ENCODE measurements at regions not wholly inside any gene's neighbourhood (a gene's known extent, or its start where the extent isn't known, plus 50 kb on each side); places are given as distances from the start of the nearest gene placed in this dataset.

DNA sequence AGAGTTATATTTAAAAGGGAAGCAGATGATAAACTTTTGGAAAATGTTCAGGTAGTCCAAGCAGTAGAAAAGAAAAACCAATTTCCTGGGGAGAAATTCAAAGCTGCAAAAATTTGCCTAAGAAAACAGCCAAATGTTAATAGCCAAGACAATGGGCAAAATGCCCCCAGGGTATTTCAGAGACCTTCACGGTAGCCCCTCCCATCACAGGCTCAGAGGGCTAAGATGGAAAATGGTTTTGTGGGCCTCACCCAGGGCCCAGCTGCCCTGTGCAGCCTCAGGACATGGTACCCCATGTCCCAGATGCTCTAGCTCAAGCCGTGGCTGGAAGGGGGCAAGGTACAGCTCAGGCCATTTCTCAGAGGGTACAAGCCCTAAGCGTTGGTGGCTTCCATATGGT is 391.0 kb downstream of the ZIC4 start:
- no peak for DNase-seq (ENCODE audit: low spot score)

DNA sequence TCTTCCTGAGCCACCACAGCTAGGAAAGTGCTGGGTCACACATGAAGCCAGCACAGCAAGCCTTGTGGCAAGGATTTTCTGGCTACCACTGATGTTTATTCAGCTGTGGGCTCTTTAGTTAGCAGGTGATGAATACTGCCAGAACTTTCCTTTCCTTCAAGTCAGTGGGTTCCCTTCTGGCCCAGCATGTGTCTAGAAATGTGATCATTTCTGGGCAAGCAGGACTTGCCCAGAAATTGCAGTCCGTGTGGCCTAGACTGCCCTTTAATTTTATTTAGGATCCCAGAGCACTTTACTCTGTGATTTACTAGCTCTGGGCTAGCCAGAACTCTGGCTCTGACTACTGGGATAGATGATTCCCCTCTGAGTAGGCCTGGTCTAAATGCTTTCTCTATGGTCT is 397.5 kb downstream of the ZIC4 start:
- no peak for DNase-seq (ENCODE audit: low spot score)

DNA sequence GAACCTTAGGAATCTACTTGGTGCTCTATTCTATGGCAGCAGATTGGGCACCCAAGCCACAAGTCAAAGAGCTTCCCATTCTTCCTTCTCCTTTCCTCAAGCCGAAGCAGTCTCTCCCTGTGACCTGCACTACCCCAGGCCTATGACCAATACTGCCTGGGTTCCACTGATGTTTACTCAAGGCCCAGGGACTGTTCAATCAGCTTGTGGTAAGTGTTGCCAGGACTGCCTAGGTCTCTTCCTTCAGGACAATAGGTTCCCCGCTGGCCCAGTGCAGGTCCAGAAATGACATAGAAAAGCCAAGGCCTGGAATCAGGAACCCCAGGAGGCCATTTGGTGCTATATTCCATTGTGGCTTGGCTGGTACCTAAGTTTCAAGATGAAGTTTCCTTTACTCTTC is 397.9 kb downstream of the ZIC4 start:
- DNase-seq (ENCODE audit: low spot score) = no peak

DNA sequence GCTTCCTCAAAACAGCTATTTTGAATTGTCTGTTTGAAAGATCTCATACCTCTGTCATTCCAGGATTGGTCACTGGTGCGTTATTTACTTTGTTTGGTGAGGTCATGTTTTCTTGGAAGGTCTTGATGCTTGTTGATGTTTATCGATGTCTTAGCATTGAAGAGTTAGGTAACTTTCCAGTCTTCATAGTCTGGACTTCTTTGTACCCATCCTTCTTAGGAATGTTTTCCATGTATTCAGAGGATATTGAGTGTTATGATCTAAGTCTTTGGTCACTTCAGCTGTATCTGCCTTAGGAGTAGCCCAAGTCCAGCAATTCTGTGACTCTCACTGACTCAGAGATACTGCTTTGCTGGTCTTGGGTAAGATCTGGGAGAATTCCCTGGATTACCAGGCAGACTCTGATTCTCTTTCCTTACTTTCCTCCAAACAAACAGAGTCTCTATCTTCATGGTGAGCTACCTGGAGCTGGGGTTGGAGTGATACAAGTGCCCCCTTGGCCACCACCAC is 398.6 kb downstream of the ZIC4 start:
- no peak for DNase-seq (ENCODE audit: low spot score)

DNA sequence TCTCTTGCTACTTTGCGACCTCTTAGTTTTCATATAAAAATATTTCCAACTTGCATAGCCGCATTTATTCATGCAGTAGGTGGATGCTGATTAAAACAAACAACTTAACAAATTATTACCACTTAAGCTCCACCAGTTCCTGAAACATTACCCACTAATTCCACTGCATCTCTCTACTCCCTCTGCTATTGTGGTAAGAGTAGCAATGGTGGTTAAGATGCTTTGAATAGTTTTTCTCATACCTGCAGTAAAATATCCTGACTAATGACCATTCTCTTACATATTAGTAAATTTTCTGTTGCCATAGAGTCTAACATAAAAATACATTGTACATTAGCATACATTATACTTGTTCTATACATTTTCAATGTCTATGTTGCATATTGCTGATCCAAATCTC is 397.6 kb upstream of the PLSCR5 start:
- no peak for DNase-seq (ENCODE audit: low spot score)

DNA sequence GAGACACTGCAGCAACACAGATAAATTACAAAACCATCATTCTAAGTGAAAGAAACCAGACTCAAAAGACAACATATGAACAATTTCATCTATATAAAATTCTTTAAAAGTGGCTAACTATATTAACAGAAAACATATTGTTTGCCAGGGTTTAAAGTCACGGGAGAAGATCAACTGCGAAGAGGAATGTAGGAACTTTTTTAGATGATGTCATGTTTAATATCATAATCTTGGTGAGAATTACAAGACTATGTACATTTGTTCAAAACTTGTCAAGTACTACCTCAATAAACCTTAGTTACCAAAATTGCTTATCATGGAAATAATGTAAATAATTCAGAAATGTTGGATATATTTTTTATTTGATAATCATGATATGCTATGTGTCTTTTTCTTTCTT is 395.1 kb upstream of the PLSCR5 start:
- DNase-seq (ENCODE audit: low spot score) = no peak

DNA sequence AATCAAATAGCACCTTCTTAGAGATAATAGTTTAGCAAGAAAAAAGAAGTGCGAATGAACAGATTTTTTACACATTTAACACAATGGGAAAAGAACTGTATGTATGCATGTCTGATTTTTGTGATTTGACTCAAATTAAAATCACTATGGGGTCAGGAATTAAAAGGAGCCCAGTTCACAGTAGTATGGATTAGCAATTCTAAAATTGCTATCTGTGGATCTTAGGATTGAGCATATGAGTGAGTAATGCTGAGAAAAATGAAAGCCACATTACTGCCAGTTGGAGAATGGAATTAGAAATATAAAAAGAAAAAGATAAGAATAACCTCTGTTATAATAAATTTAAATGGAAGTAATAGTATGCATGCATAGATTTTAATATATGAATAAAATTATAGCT is 386.8 kb upstream of the PLSCR5 start:
- no peak for DNase-seq (ENCODE audit: low spot score)

DNA sequence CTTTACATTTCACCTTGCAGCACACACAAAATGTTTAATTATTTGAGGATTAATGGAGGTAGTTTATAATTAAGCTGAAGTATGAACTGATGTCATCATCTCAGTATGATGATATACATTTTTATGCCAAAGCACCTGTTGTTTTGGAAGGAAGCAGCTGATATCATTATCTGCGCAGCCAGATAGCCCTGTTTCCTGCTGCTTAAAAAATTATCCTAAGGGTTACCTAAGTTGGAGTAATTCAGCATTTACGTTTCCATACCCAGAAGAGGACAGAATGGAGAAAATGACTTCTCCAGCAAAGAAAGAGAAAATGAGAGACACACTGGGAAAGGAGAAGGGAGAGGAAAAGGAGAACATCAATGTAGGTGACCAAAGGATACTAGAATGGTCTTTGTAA is 370.3 kb upstream of the PLSCR5 start:
- peak; percentile 9 for DNase-seq (ENCODE audit: low spot score)

DNA sequence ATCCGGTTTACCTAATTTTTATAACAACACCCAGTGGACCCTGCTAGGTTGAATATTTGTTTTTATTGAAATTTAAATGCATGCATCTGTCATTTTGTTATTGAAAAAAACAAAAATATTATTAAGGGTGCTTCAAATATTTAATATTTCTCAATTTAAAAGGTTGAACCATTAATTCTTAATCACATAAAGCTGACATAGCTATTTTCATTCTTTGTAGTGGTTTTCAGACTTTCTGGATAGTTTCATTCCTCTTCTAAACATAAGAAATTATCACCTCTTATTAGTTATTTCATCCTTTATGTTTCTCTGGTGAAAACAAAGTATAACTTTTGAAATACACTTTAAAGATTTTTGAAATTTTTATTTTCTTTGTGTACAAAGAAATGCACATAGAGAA is 369.9 kb upstream of the PLSCR5 start:
- no peak for DNase-seq (ENCODE audit: low spot score)

DNA sequence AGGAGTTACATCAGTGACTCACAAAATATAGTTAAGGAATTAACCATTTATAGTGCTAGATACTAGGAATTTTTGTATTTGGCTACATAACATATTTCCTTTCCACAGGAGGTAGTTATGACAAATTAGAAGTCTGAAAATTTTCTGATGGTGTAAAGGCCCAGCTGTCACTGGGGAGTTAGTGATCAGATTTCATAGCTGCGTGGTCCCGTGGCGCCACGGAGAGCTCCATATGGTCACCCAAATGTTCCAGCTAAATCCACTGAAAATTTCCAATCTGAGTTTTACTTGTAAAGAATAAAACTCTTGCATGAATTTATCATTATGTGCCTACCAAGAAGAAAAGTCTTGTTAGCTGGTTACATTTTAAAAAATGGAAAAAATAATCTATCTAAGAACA is 368.9 kb upstream of the PLSCR5 start:
- DNase-seq (ENCODE audit: low spot score) = no peak

DNA sequence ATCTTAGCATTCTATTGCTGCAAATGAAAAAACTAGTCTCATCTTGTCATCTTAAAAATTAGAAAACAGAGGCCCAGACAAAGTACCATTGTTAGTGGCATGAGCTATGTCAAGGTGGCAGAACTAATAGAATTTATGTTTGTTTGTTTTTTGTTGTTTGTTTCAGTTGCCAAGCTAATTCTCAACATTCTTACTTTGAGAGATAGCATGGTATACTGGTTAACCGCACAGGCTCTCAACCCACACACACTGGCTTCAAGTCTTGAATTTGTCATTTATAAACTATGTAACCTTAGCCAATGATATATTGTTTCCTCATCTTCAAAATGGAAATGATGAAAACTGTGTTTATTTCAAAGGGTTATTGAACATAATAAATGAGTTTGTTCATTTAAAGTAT is 367.6 kb upstream of the PLSCR5 start:
- no peak for DNase-seq (ENCODE audit: low spot score)

DNA sequence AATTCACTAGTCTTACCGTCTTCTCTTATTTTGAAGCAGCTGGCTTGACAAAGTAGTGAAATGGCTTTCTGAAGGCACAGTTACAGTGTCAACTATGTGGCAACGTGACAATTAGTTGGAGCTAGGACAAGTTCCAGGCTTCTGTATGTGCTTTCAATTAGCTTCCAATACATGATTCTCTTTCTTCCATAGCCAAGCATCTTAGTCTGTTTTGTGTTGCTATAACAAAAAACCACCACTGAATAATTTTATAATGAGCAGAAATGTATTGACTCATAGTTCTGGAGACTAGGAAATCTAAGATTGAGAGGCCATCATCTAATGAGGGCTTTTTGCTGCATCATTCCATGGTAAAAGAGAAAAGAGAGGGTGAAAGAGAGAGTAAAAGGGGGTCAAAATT is 365.1 kb upstream of the PLSCR5 start:
- no peak for DNase-seq (ENCODE audit: low spot score)

DNA sequence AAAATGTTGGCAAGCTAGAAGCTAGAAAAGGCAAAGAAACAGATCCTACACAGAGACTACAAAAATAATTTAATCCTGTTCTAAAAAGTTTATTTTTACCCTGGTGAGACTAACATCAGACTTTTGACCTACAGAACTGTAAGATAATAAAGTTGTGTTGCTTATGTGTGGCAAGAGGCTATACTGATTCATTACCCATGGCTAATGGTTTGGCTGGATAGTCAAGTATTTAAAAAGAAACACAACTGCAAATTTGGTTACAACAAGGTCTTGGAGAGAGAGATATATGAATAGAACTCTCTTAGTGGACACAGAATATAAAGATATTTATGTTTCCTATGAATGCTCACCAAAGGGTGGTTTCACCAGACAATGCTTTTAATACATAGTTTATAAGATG is 364.2 kb upstream of the PLSCR5 start:
- no peak for DNase-seq (ENCODE audit: low spot score)

DNA sequence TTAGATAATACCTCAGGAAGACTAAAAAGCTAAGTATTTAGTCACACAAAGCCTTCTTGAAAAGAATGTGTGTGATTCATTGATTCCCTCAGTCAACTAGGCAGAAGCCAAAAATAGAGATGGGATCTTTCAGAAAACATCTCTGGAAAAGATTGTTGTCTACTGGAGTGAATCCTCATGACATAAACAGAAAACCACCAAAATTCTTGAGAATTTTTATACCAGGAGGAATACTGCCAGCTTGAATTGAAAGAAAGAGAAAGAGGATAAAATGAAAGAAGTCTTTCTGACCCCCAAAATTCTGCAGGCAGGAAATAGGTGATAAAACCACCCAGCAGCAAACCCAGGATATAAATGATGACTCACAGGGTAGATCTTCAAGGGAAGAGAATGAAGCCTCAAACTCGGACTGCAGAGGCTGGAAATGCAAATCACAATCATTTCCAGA is 363.1 kb upstream of the PLSCR5 start:
- peak; percentile 5 for DNase-seq (ENCODE audit: low spot score)

DNA sequence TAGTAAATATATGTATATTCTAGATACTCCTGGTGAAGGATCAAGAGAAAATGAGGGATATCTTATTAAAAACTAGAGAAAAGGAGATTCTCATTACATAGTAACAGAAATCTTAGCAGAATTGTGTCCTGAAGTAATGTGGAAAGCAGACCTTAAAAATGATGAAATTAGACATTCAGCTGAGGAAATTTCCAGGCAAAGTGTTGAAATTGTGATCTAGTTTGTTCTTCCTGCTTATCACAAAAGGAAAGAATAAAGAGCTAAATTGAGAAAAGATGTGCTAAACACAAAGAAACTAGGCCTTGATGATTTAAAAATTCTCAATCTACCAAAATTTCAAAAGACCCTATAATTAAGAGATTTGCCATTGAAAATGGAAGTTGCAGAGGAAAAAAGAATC is 362.6 kb upstream of the PLSCR5 start:
- no peak for DNase-seq (ENCODE audit: low spot score)

DNA sequence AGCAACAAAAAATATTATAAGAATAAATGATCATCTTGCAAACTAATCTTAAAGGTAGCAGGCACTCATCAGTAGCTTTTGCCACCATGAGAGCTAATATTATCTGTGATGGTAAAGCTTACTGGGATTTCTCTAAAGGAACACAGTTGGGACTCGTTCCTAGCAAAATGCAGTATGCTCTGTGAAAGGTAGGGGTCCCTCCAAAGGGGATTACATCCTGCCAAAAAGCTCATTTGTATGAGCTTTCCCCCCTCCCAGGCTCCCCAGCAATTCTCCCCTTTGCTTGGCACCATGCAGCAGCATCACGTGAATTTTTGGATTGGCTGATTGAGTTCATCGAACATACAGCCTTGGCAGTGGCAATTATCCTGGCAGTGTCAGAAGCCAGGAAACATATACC is 361.0 kb upstream of the PLSCR5 start:
- no peak for DNase-seq (ENCODE audit: low spot score)

DNA sequence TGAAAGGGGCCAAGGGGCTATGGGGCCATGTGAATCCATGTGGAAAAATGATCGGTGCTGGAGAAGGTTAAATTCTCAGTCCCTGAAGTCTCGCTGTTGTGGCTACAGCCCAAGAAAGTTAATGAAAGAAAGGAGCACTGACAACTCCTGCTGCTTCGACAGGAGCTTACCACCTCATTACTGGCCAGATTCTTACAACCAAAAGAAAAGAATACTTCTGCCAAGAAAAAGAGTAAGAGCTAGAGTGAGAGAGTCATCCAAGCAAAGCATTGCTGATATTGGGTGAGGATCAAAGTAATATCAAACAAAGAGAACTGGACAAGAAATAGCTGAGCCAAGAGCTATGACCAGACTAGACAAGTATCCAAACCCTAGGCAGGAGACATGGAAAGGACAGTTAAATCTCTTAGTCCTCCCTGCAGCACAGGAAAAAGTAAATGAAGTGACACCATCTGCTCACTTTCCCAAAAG is 348.4 kb upstream of the PLSCR5 start:
- DNase-seq (ENCODE audit: low spot score) = peak; percentile 25

DNA sequence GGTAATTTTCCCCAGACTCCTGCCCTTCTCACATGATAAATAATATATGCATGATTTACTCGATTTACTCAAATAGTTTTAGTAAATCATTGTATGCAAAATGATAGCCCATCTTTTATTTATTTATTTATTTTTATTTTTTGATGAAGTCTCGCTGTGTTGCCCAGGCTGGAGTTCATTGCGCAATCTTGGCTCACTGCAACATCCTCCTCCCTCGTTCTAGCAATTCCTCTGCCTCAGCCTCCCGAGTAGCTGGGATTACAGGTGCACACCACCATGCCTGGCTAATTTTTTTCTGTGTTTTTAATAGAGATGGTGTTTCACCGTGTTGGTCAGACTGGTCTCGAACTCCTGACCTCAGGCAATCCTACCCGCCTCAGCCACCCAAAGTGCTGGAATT is 343.8 kb upstream of the PLSCR5 start:
- no peak for DNase-seq (ENCODE audit: low spot score)

DNA sequence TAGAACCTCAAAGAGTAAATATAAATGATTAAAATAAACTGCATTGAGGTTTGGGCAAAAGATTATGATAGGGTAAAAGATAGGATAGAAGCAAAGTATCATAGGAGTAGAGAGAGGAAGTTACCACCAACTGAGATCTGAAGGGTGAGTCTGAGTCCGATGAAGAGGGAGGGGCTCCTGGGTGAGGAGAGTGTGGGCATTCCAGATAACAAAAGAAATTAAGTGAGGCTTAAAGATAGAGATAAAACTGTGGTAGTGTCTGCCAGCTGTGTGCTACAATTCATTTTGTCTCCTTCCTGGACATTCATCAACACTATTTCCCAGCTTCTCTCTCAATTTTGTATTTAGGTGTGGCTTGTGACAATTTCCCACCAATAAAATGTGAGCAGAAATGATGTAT is 343.0 kb upstream of the PLSCR5 start:
- DNase-seq (ENCODE audit: low spot score) = no peak

DNA sequence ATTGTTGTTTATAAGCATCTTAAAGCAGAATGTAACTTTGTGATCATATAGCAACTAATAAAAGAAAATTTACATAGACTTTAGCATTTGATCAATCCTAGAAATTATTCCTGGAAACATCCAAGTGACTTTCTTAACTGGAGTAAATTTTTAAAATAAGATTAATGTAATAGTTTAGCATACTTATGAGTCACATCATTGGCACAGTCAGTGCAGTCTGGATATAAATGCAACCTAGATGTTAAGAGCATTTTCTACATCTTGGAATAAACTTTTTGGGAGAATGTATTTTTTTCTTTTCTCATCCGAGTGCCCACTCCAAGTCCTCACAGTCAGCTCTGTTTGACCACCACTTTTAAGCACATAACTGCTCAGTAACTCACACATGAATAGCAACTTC is 324.6 kb upstream of the PLSCR5 start:
- no peak for DNase-seq (ENCODE audit: low spot score)

DNA sequence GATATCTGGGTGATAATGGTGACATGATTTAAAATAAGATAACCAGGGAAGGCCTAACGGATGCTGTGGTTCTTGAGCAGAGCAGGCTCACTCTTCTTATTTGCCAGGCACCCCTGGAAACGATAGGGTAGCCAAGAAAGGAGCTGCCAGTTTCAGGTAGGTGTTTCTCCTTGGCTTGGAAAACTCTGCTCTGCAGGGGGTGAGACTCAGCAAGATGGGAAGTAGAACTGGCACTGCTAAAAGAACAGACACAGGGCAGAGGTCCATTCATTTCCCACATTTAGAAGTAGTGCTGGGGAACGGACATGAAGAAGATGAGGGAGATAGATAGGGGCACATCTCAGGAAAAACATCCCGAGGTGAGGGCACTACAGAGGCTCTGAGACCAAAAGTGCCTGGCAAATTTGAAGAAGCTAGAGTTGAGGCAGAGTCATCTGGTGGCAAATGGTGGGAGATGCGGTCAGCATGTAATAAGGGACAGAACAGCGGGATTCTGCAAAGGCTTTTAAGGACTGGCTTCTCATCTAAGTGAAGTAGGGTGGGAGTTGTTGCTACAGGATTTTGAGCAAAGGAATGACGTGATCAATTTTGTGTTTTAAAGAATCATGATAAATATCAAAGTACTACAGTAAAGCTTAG is 323.4 kb upstream of the PLSCR5 start:
- no peak for DNase-seq (ENCODE audit: low spot score)

DNA sequence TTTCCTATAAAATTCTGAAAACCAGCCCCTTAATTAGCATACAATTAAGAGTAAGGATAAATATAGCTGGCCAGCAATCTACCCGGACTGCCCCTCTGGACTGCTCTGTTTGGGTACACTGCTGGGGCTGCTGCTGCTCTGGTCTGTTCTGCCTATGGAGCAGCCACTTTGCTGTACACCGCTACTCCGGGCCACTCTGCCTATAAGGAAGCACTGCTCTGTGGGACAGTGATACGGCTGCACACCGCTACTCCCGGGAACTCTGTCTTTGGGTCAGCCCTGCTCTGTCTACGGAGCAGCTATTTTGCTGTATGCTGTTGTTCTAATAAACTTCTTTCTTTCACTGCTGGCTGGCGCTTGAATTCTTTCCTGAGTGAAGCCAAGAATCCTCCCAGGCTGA is 316.5 kb upstream of the PLSCR5 start:
- no peak for DNase-seq (ENCODE audit: low spot score)

DNA sequence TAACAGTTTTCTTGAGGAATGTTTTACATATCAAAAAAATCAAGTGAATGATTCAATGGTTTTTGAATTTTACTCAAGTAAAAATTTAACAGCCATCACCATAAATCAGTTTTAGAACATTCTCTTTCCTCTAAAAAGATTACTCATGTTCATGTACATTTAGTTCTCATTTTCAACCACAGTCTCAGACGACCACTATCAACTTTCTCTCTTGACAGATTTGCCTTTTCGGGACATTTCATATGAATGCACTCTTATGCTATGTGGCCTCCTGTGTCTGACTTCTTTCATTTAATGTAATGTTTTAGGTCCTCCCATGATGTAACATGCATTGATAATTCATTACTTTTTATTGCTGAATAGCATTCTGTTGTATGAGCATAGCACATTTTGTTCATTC is 309.3 kb upstream of the PLSCR5 start:
- no peak for DNase-seq (ENCODE audit: low spot score)

DNA sequence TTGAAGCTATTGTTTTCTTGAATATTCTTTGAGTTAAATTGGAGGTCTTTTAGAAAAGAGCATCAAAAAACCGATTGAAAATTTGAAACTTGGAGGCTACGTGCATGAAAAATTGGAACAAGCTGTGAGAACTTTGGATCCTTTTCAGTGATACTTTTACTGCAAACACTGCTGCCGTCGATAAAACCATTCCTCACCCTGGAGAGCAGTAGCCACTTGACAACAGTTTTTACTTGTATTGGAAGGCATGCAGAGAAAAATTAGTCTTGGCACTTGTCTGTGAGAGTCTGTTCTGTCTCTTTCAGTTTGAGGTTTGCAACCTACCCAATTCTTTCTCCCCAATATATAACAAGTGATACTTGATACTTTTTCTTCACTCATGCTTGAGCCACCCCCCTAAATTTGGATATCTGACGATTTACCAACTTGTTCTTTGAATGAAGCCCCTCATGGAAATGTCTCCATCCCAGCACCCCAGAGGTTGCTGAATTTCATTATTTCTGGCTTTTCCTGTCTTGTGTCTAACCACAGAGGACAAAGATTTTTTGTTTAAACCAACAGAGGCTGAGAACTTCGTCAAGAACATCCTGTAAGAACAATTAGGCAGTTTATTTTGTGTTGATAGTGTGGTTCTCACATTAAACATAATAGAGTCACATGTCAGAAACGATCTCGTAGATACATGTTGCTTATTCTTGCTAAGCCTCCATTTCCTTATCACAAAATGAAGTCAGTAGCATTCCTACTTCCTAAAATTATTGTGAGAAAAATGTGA is 307.3 kb upstream of the PLSCR5 start:
- no peak for DNase-seq (ENCODE audit: low spot score)

Measured in pons (tissue), 1 donor.